Ascending aorta (tissue), 2 donors: ENCODE measurements at regions not wholly inside any gene's neighbourhood (a gene's known extent, or its start where the extent isn't known, plus 50 kb on each side); places are given as distances from the start of the nearest gene placed in this dataset.

Experiments
- DNase-seq, 2 donors: peaks; one replicate each; pipeline ENCODE4 v3.0.0-alpha.2; 2019; ENCODE audit warnings: low spot score in 2 of 2
- H3K27ac ChIP-seq, 2 donors: fragments of 200-600 bp; sonication (generic); one replicate each; pipeline ENCODE4 v1.5.1; 2016 to 2017; ENCODE audit warnings: mild to moderate bottlenecking in 1 of 2
- H3K27me3 ChIP-seq: fragments of 200-600 bp; sonication (generic); one replicate; pipeline ENCODE4 v1.5.1; 2017
- H3K36me3 ChIP-seq, 2 donors: fragments of 200-600 bp; sonication (generic); one replicate each; pipeline ENCODE4 v1.5.1; 2016
- H3K4me1 ChIP-seq, 2 donors: fragments of 200-600 bp; sonication (generic); one replicate each; pipeline ENCODE4 v1.5.1; 2016 to 2017; ENCODE audit warnings: mild to moderate bottlenecking in 1 of 2
- H3K4me3 ChIP-seq, 2 donors: fragments of 200-600 bp; sonication (generic); one replicate each; pipeline ENCODE4 v1.5.1; 2016 to 2017; ENCODE audit warnings: mild to moderate bottlenecking in 1 of 2
- H3K9me3 ChIP-seq, 2 donors: fragments of 200-600 bp; sonication (generic); one replicate each; pipeline ENCODE4 v1.5.1; 2016
- CTCF ChIP-seq, 3 experiments: fragments of 200-600 bp in 2 of 3; fragments of 450-650 bp in 1 of 3; sonication (generic) in 2 of 3; IDR thresholded peaks; one replicate each; pipeline ENCODE4 v1.5.1; 2016 to 2019; ENCODE audit warnings: antibody characterized with exemption in 3 of 3, mild to moderate bottlenecking in 1 of 3, moderate library complexity in 1 of 3
- intact Hi-C: fragments of 100-400 bp; cut with DNase I; formaldehyde crosslinking; loops from one replicate; pipeline ENCODE4 v1.15.1; 2023

- Histone ChIP-seq H3K36me3 (no peaks in the 10 kb centered on the region), H3K9me3 (no peaks in the 10 kb centered on the region), H3K27ac (no peak overlapping the region), H3K27me3 (no peaks in the 10 kb centered on the region), H3K4me3 (no peak overlapping the region), H3K4me1 (no peaks in the 10 kb centered on the region)
- intact Hi-C loops: no loop called here
- no peak for TF ChIP-seq CTCF (IDR thresholded peaks at IDR 0.05)
- DNase-seq: no peak
Measured at GRCh38 chr11:70524096-70524922, 126.0 kb downstream of the CTTN start.

GRCh38 chr11:70525006-70525405 lies 126.7 kb downstream of the CTTN start:
- DNase-seq: no peak
- Histone ChIP-seq H3K9me3 (no peaks in the 10 kb centered on the region), H3K4me1 (no peaks in the 10 kb centered on the region), H3K36me3 (no peaks in the 10 kb centered on the region), H3K27ac (no peak overlapping the region), H3K4me3 (no peak overlapping the region), H3K27me3 (no peaks in the 10 kb centered on the region)
- intact Hi-C loops: no loop called here
- no peak for TF ChIP-seq CTCF (IDR thresholded peaks at IDR 0.05)

GRCh38 chr11:70525466-70525865 lies 127.1 kb downstream of the CTTN start:
- no peak overlapping the region for H3K4me3 ChIP-seq
- H3K27ac ChIP-seq: no peak overlapping the region
- no peak for DNase-seq
- no peaks in the 10 kb centered on the region for H3K9me3 ChIP-seq
- no peaks in the 10 kb centered on the region for H3K36me3 ChIP-seq
- no peak for TF ChIP-seq CTCF (IDR thresholded peaks at IDR 0.05)
- H3K4me1 ChIP-seq: no peaks in the 10 kb centered on the region
- intact Hi-C loops: no loop called here
- no peaks in the 10 kb centered on the region for H3K27me3 ChIP-seq

- DNase-seq: no peak
- no peaks in the 10 kb centered on the region for H3K4me1 ChIP-seq
Measured at GRCh38 chr11:70526116-70527045, 128.1 kb downstream of the CTTN start.

GRCh38 chr11:70527046-70527395 lies 128.7 kb downstream of the CTTN start:
- Histone ChIP-seq H3K4me3 (no peak overlapping the region), H3K27me3 (no peaks in the 10 kb centered on the region), H3K27ac (no peak overlapping the region), H3K9me3 (no peaks in the 10 kb centered on the region), H3K36me3 (no peaks in the 10 kb centered on the region), H3K4me1 (no peaks in the 10 kb centered on the region)
- DNase-seq: no peak
- no peak for TF ChIP-seq CTCF (IDR thresholded peaks at IDR 0.05)
- intact Hi-C loops: no loop called here

More at GRCh38 chr11:70526116-70527045, 128.1 kb downstream of the CTTN start:
- Histone ChIP-seq H3K4me3 (no peak overlapping the region), H3K27ac (no peak overlapping the region), H3K27me3 (no peaks in the 10 kb centered on the region), H3K36me3 (no peaks in the 10 kb centered on the region), H3K9me3 (no peaks in the 10 kb centered on the region)
- no peak for TF ChIP-seq CTCF (IDR thresholded peaks at IDR 0.05)
- intact Hi-C loops: no loop called here
